Stimulated activated CD8-positive, alpha-beta memory T cell treated with anti-CD3 and anti-CD28 coated beads, Interleukin-15, amount 100 ng/mL, for 1 hour (primary cell): ENCODE measurements at regions not wholly inside any gene's neighbourhood (a gene's known extent, or its start where the extent isn't known, plus 50 kb on each side); places are given as distances from the start of the nearest gene placed in this dataset.

ENCODE experiments used
- DNase-seq: peaks from one replicate; pipeline ENCODE4 v3.0.0-alpha.2; 2020; ENCODE audit warnings: low read depth

GRCh38 chr18:5091741-5092140 is 105.3 kb downstream of the AKAIN1 start:
- no peak for DNase-seq

DNA sequence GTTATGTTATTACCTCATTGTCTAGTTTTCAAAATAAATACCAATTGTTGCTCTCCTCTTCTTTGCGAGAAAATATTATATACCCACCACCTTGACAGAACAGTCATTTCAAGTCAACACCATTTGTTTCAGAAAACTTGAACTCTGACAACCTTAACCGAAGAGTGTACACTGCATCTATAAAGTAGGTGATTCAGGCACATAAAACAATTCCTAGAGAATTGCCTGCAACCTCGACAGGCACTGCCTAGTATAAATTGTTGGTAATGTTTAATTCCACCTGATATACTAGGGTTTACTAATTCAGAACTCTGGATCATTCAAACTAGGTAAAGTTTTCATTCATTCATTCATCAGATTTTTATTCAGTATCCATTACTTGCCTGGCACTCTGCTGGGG is 121.8 kb downstream of the AKAIN1 start:
- DNase-seq = no peak

DNA sequence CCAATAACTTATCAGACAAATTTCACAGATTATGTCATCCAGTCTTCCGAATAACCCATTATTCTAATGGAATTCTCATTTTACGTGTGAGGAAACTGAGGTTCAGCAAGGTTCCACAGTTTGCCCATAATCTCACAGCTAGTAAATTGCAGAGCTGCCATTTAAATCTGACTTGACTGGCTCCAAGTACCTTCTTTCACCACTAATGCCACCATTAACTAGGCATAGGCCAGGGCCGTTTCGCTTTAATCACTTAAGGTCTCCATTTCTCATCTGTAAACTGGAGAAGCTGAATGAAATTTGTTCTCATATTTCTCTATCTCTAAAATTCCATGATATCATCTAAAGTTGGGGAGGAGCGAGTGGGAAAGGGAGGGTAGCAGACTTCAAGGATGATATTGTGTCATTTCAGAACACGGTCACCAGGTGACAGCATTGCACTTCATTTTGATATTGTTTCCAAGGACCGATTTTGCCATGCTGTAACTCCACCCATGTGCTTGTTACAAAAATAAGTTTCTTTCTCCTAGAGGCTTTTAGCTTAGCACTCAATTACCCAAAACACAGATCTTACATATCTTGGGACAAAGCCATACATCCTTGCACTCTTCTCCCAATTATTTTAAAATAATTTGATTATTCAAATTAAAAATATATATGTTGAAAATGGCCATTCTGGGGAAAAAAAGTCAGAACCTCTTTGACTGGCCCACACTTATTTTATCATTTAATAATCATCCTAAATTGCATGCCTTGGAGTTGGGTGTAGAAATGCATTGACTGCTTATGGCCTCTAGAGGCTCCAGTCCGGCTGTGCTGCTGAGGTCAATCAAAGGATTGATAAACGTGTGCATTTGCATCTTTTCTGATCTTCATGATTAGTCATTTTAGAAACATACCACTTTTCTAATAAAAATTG is 123.8 kb downstream of the AKAIN1 start:
- no peak for DNase-seq

- no peak for DNase-seq
Measured at GRCh38 chr18:5068851-5069250, 128.2 kb downstream of the AKAIN1 start.

- no peak for DNase-seq
Measured at GRCh38 chr18:5066380-5066977, 130.6 kb downstream of the AKAIN1 start.

DNA sequence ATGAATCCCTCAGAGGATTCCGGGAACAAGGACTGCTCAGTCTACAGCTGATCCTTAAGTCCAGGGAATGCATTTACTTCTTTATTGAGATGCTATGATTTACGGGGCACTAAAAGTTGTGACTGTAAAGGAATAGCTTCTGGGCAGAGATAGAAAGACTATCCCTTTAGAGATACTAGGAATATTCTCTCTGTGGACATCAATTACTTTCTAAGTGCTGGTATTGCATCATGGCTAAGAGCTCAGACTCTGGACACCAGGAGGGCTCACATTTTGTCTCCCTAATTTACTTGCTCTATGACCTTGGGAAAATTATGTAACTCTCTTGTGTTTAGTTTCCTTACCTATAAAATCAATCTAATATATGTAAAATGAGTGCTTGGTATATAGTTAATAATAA is 131.4 kb downstream of the AKAIN1 start:
- DNase-seq = no peak

- DNase-seq = no peak
Measured at GRCh38 chr18:5064841-5065370, 132.2 kb downstream of the AKAIN1 start.

GRCh38 chr18:5061785-5062184 is 135.3 kb downstream of the AKAIN1 start:
- DNase-seq = no peak

DNA sequence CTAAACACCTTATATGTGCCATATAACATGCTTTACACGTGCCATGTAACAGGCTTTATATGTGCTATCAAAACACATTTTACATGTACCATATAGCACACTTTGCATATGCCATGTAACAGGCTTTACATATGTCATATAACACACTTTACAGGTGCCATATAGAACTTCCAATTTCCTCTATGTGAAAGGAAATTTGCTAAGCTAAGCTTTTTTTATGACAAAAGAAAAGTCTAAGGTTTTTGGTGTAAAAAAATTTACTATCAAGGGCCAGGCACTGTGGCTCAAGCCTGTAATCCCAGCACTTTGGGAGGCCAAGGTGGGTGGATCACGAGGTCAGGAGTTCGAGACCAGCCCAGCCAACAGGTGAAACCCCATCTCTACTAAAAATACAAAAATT is 136.5 kb downstream of the AKAIN1 start:
- no peak for DNase-seq

DNA sequence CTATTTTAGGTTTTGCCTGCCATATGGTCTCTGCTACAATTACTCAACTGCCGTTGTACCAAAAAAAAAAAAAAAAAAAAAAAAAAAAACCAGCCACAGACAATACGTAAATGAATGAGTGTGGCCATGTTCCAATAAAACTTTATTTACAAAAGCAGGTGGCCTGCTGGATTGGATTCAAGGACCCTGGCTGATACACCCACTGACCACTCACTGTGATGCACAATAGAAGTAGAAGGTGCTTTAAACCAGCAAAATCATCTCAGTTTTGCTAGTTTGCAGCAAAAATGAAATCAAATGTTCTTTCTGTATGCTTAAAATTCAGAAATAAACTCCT is 137.4 kb downstream of the AKAIN1 start:
- DNase-seq = no peak

DNA sequence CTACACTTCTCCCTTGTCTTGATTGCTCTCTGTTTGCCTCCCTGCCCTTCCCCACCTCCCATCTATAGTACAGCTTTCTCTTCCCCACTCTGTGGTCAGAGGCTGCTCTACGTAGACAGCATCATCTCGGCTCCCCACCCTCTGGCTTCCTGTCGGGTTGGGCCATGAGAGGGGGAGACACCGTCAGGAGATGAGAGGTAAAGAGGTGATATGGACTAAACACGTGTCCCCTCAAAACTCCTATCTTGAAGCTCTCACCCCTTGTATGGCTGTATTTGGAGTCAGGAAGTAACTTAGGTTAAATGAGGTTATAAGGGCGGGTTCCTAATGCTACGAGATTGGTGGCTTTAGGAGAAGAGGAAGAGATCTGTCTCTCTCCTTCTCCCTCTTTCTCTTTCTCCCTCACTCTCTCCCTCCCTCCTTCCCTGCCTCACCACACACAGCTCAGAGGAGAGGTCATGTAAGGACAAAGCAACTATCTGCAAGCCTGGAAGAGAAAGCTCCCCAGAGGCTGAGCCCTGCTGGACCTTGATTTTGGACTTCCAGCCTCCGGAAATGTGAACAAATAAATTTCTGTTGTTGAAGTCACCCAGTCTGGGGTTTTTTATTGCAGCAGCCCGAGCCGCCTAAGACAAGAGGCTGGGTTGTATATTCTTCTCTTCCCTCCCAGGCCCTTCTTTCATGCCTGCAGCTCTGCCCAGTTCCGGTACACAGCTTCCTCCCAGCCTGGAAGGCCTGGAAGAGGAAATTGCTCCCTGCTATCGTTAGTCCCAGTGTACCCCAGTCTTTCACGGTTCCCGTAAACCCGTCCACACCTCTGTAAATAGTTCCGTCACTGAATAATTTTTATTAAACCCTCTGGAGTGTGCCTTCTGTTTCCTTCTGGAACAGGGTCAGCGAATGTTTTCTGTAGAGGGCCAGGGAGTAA is 138.0 kb downstream of the AKAIN1 start:
- DNase-seq = no peak

- DNase-seq = peak; percentile 8
Measured at GRCh38 chr18:5057386-5058348, 139.4 kb downstream of the AKAIN1 start.

GRCh38 chr18:5052491-5052890 is 144.6 kb downstream of the AKAIN1 start:
- no peak for DNase-seq

DNA sequence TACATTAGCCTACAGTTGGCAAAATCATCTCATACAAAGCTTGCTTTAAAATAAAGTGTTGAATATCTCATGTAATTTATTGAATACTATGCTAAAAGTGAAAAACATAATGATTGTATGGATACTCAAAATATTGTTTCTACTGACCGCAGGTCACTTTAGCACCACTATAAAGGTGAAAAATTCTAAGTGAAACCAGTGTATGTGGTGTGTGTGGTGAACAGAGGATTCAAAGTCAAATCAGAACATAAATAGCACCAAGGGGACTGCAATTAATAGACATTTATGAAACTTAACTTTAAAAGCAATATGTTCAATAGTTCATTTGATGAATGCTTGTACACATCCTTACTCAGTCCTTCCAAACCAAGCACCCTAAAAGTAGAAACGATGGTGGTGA is 145.8 kb downstream of the AKAIN1 start:
- DNase-seq = no peak

GRCh38 chr18:5049124-5049523 is 147.9 kb downstream of the AKAIN1 start:
- DNase-seq = no peak

GRCh38 chr18:5040476-5040875 is 156.6 kb downstream of the AKAIN1 start:
- no peak for DNase-seq

GRCh38 chr18:5036523-5036922 is 160.5 kb downstream of the AKAIN1 start:
- no peak for DNase-seq

GRCh38 chr18:5031216-5031615 is 165.8 kb downstream of the AKAIN1 start:
- no peak for DNase-seq

DNA sequence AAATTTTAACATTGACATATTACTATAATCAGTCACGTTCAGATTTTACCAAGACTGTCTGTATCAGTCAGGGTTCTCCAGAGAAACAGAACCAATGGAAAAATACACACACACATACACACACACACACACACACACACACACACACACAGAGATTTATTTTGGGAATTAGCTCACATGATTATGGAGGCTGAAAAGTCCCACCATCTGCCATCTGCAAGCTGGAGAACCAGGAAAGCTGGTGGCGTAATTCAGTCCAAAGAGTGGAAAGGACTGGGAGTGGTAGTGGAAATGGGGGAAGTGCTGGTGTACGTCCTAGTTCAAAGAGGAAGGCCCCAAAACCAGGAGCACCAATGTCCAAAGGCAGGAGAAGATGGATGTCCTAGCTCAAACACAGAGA is 166.4 kb downstream of the AKAIN1 start:
- no peak for DNase-seq

- DNase-seq = no peak
Measured at GRCh38 chr18:5029592-5029991, 167.5 kb downstream of the AKAIN1 start.

- no peak for DNase-seq
Measured at GRCh38 chr18:5024741-5025140, 172.3 kb downstream of the AKAIN1 start.
